Erythroblast (primary cell): ENCODE measurements at regions not wholly inside any gene's neighbourhood (a gene's known extent, or its start where the extent isn't known, plus 50 kb on each side); places are given as distances from the start of the nearest gene placed in this dataset.

Experiments
- GATA1 ChIP-seq: IDR thresholded peaks from 2 replicates; pipeline ENCODE4 v1.6.1; 2011; ENCODE audit warnings: low read depth, mild to moderate bottlenecking, control low read depth, low read length, moderate library complexity
- POLR2A ChIP-seq: IDR thresholded peaks from 2 replicates; pipeline ENCODE4 v1.6.1; 2011; ENCODE audit warnings: mild to moderate bottlenecking, low read length

DNA sequence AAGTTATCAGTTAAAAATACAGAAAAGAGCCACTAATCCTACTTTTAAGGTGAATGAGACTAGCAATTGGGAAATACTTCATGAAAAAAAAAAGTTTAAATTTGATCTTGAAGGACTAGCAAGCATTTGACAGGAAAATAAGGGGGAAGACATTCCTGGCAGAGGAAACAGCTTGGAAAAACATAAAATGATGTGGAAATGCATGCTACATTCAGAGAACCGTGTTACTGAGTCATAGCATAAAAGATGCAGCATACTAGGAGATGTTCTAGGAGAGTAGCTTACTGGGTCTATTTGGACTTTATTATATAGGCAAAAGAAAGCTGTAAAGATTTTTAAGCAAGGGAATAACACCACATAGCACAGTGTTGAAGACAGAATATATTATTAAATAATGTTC, 108.6 kb upstream of the COL1A2 start:
- no peak for TF ChIP-seq POLR2A
- no peak for TF ChIP-seq GATA1
